Neural progenitor cell (in vitro differentiated cells): ENCODE measurements at regions not wholly inside any gene's neighbourhood (a gene's known extent, or its start where the extent isn't known, plus 50 kb on each side); places are given as distances from the start of the nearest gene placed in this dataset.

Source experiments
- DNase-seq: peaks from one replicate; pipeline ENCODE4 v3.0.0-alpha.2; 2016; ENCODE audit warnings: low spot score
- H2AFZ ChIP-seq: fragments of 200-600 bp; sonication (generic); replicated peaks from 2 replicates; pipeline ENCODE4 v1.6.1; 2016; ENCODE audit warnings: antibody characterized with exemption
- H3F3A ChIP-seq: fragments of 200-600 bp; sonication (generic); 2 replicates; pipeline ENCODE4 v1.6.1; 2016; ENCODE audit warnings: antibody characterized with exemption, low read depth
- H3K27ac ChIP-seq: fragments of 200-600 bp; sonication (generic); 2 replicates; pipeline ENCODE4 v1.5.1; 2016; ENCODE audit warnings: mild to moderate bottlenecking
- H3K27me3 ChIP-seq: fragments of 200-600 bp; sonication (generic); 2 replicates; pipeline ENCODE4 v1.6.1; 2016; ENCODE audit warnings: mild to moderate bottlenecking, moderate library complexity
- H3K36me3 ChIP-seq: fragments of 200-600 bp; sonication (generic); 2 replicates; pipeline ENCODE4 v1.5.1; 2016
- H3K4me1 ChIP-seq: fragments of 200-600 bp; sonication (generic); 2 replicates; pipeline ENCODE4 v1.6.1; 2016; ENCODE audit warnings: mixed run types
- H3K4me2 ChIP-seq: fragments of 200-600 bp; sonication (generic); 2 replicates; pipeline ENCODE4 v1.6.1; 2016
- H3K4me3 ChIP-seq: fragments of 200-600 bp; sonication (generic); 2 replicates; pipeline ENCODE4 v1.5.1; 2016
- H3K79me2 ChIP-seq: fragments of 200-600 bp; sonication (generic); 2 replicates; pipeline ENCODE4 v1.6.1; 2016; ENCODE audit warnings: low read depth
- H3K9ac ChIP-seq: fragments of 200-600 bp; sonication (generic); 2 replicates; pipeline ENCODE4 v1.6.1; 2016
- H3K9me3 ChIP-seq: fragments of 200-600 bp; sonication (generic); 2 replicates; pipeline ENCODE4 v1.5.1; 2016; ENCODE audit warnings: low read depth
- H4K20me1 ChIP-seq: fragments of 200-600 bp; sonication (generic); 2 replicates; pipeline ENCODE4 v1.6.1; 2016; ENCODE audit warnings: low read depth
- H3K27ac Mint-ChIP-seq: 3 replicates; pipeline ENCODE4 v1.8.0; 2021; ENCODE audit warnings: mixed read lengths
- H3K27me3 Mint-ChIP-seq: 2 replicates; pipeline ENCODE4 v1.8.0; 2022; ENCODE audit warnings: low read depth, mild to moderate bottlenecking, inconsistent platforms, moderate library complexity, mixed read lengths; ENCODE audit not compliant: insufficient read depth
- H3K36me3 Mint-ChIP-seq: 3 replicates; pipeline ENCODE4 v1.8.0; 2021; ENCODE audit warnings: mixed read lengths
- H3K4me1 Mint-ChIP-seq: 3 replicates; pipeline ENCODE4 v1.8.0; 2021; ENCODE audit warnings: mixed read lengths
- H3K4me3 Mint-ChIP-seq: 3 replicates; pipeline ENCODE4 v1.8.0; 2021; ENCODE audit warnings: mild to moderate bottlenecking, moderate library complexity, mixed read lengths
- H3K9me3 Mint-ChIP-seq: 3 replicates; pipeline ENCODE4 v1.8.0; 2020; ENCODE audit warnings: mixed read lengths
- CTCF ChIP-seq: fragments of 200-600 bp; sonication (generic); IDR thresholded peaks from 2 replicates; pipeline ENCODE4 v1.5.1; 2017; ENCODE audit warnings: antibody characterized with exemption, mild to moderate bottlenecking
- EZH2 ChIP-seq: fragments of 200-600 bp; sonication (generic); IDR thresholded peaks from 2 replicates; pipeline ENCODE4 v1.6.1; 2017; ENCODE audit warnings: antibody characterized with exemption, mild to moderate bottlenecking, moderate library complexity
- EZH2phosphoT487 ChIP-seq: fragments of 200-600 bp; sonication (generic); IDR thresholded peaks from 2 replicates; pipeline ENCODE4 v1.6.1; 2017; ENCODE audit warnings: antibody characterized with exemption

DNA sequence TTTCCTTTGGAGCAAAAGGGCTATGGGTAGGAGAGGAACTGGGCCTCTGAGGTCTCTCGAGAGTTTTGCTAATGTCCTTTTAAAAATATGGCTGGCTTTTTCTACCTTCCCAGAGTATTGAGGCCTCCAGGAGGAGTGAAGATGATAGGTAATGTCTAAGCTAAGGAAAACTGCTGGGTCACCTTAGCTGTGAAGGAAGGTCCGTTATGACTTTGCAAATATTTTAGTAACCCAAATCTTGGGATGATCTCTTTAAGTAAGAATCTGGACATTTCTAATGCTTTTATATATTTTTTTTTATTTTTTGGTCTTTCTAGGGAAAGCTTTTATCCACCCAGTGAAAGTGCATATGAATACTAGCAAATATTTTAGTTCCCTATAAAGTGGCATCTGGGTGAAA lies 60.9 kb upstream of the SYN3 start:
- Mint-ChIP-seq H3K27me3 (no peaks in the 10 kb centered on the region), H3K4me3 (no peak overlapping the region), H3K9me3 (no peaks in the 10 kb centered on the region), H3K27ac (no peak overlapping the region), H3K36me3 (no peaks in the 10 kb centered on the region), H3K4me1 (no peaks in the 10 kb centered on the region)
- TF ChIP-seq EZH2phosphoT487, result no peak
- no peak for TF ChIP-seq EZH2
- no peak for TF ChIP-seq CTCF
- Histone ChIP-seq H2AFZ (no peak overlapping the region), H3F3A (no peaks in the 10 kb centered on the region), H3K27me3 (no peaks in the 10 kb centered on the region), H3K27ac (no peak overlapping the region), H3K36me3 (no peaks in the 10 kb centered on the region), H3K9me3 (no peaks in the 10 kb centered on the region), H3K4me3 (no peak overlapping the region), H3K4me2 (no peak overlapping the region), H3K4me1 (no peaks in the 10 kb centered on the region), H3K79me2 (no peaks in the 10 kb centered on the region), H3K9ac (no peak overlapping the region), H4K20me1 (no peaks in the 10 kb centered on the region)
- DNase-seq, result no peak

GRCh38 chr22:33117821-33118220 lies 59.6 kb upstream of the SYN3 start:
- no peak overlapping the region for H3K4me2 ChIP-seq

DNA sequence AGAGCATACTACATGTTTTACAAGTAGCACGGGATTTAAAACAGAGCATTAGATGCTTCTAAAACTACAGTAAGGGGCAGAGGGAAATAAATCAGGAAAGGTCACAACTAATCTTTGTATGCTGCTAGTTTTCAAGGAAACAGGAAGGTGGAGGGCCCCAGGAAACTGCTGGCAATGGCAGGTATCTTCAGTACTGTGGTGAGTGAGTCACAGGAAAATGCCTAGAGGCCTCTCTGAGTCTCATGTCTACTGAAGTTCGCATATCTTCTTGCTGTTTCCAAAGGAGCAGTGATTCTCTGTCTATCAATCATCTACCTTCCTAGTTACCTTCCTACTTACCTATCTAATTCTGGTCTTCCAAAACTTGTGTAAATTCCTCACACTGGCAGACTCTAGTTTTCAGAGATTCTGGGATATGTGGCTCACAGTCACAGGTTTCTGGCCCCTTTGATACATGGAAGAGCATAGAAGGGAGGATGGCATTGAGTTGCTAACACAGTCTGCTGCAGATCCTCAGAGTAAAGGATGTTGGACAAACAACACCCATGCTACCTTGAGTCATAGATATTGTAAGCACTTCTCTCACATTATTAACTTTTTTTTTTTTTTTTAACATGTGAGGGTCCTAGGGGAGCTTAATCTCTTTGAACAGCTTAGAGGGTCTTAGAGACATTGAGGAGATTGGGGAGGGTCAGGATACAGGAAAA lies 58.8 kb upstream of the SYN3 start:
- no peak overlapping the region for H3K4me2 ChIP-seq
- H3K4me1 ChIP-seq, result peaks cover 8% of the 10 kb centered on the region
- TF ChIP-seq EZH2phosphoT487 (no peak), CTCF (no peak), EZH2 (no peak)
- H3K4me3 Mint-ChIP-seq, result no peak overlapping the region
- H4K20me1 ChIP-seq, result no peaks in the 10 kb centered on the region
- DNase-seq, result no peak
- H3K4me3 ChIP-seq, result no peak overlapping the region
- H3K79me2 ChIP-seq, result no peaks in the 10 kb centered on the region
- no peak overlapping the region for H3K9ac ChIP-seq
- H3F3A ChIP-seq, result no peaks in the 10 kb centered on the region
- no peaks in the 10 kb centered on the region for H3K36me3 ChIP-seq
- no peak overlapping the region for H3K27ac Mint-ChIP-seq
- H3K9me3 Mint-ChIP-seq, result no peaks in the 10 kb centered on the region
- H2AFZ ChIP-seq, result no peak overlapping the region
- H3K27me3 Mint-ChIP-seq, result peaks cover 2% of the 10 kb centered on the region
- H3K36me3 Mint-ChIP-seq, result no peaks in the 10 kb centered on the region
- H3K27me3 ChIP-seq, result no peaks in the 10 kb centered on the region
- no peaks in the 10 kb centered on the region for H3K9me3 ChIP-seq
- no peak overlapping the region for H3K27ac ChIP-seq
- H3K4me1 Mint-ChIP-seq, result peaks cover 10% of the 10 kb centered on the region

More at GRCh38 chr22:33117821-33118220, 59.6 kb upstream of the SYN3 start:
- H4K20me1 ChIP-seq, result no peaks in the 10 kb centered on the region
- H3K9ac ChIP-seq, result no peak overlapping the region
- TF ChIP-seq EZH2, result no peak
- no peak for TF ChIP-seq CTCF
- TF ChIP-seq EZH2phosphoT487, result no peak
- no peaks in the 10 kb centered on the region for H3K36me3 ChIP-seq
- no peak overlapping the region for H3K27ac ChIP-seq
- H3K4me1 ChIP-seq, result peaks cover under 1% of the 10 kb centered on the region
- no peaks in the 10 kb centered on the region for H3K27me3 ChIP-seq
- no peak overlapping the region for H2AFZ ChIP-seq
- no peaks in the 10 kb centered on the region for H3K79me2 ChIP-seq
- DNase-seq, result no peak
- no peaks in the 10 kb centered on the region for H3K9me3 Mint-ChIP-seq
- no peaks in the 10 kb centered on the region for H3K36me3 Mint-ChIP-seq
- no peak overlapping the region for H3K27ac Mint-ChIP-seq
- H3F3A ChIP-seq, result no peaks in the 10 kb centered on the region
- H3K4me3 ChIP-seq, result no peak overlapping the region
- no peak overlapping the region for H3K4me3 Mint-ChIP-seq
- no peaks in the 10 kb centered on the region for H3K9me3 ChIP-seq
- peaks cover 1% of the 10 kb centered on the region for H3K4me1 Mint-ChIP-seq
- H3K27me3 Mint-ChIP-seq, result no peaks in the 10 kb centered on the region
